ENCODE measurements at regions not wholly inside any gene's neighbourhood (a gene's known extent, or its start where the extent isn't known, plus 50 kb on each side); places are given as distances from the start of the nearest gene placed in this dataset.
"Not testable (repeated sequence)": the region's sequence is repeated elsewhere in the genome, so short reads cannot be mapped to it uniquely, and the experiment has no call there.

DNA sequence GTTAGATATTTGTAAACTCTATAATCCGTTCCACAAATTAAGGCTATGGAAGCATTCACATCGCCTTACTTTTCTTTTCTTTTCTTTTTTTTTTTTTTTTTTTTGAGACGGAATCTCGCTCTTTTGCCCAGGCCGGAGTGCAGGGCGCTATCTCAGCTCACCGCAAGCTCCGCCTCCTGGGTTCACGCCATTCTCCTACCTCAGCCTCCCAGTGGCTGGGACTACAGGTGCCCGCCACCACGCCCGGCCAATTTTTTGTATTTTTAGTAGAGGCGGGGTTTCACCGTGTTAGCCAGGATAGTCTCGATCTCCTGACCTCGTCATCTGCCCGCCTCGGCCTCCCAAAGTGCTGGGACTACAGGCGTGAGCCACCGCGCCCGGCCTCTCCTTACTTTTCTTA, 104.1 kb upstream of the SLC27A6 start:
- not testable (repeated sequence) for H3K4me3 ChIP-seq (ENCODE audit: low read length); H3K27me3 ChIP-seq (ENCODE audit: control insufficient read depth, insufficient read depth, low read length); H3K27ac ChIP-seq (ENCODE audit: low read length); DNase-seq; H3K36me3 ChIP-seq (ENCODE audit: control insufficient read depth, insufficient read depth, low read length); H3K4me1 ChIP-seq (ENCODE audit: control insufficient read depth, insufficient read depth, low read length); H3K9me3 ChIP-seq (replicated peaks; ENCODE audit: control insufficient read depth, low read depth, low read length)
- WGBS (ENCODE audit: insufficient coverage): 100% methylated on average over 15 of the region's 22 CpGs

GRCh38 chr5:128869970-128870369, 95.3 kb upstream of the SLC27A6 start:
- H3K27me3 ChIP-seq (ENCODE audit: control insufficient read depth, insufficient read depth, low read length): no peaks in the 10 kb centered on the region

GRCh38 chr5:128870373-128870772, 94.9 kb upstream of the SLC27A6 start:
- Histone ChIP-seq H3K36me3 (ENCODE audit: control insufficient read depth, insufficient read depth, low read length) (no peaks in the 10 kb centered on the region), H3K9me3 (replicated peaks; ENCODE audit: control insufficient read depth, low read depth, low read length) (no peaks in the 10 kb centered on the region), H3K4me1 (ENCODE audit: control insufficient read depth, insufficient read depth, low read length) (no peaks in the 10 kb centered on the region), H3K27me3 (ENCODE audit: control insufficient read depth, insufficient read depth, low read length) (no peaks in the 10 kb centered on the region), H3K4me3 (ENCODE audit: low read length) (no peak overlapping the region), H3K27ac (ENCODE audit: low read length) (no peak overlapping the region)
- DNase-seq: peak; percentile 56
- WGBS (ENCODE audit: insufficient coverage): no CpG with 5 or more reads among the region's 5 CpGs

More at GRCh38 chr5:128869970-128870369, 95.3 kb upstream of the SLC27A6 start:
- DNase-seq: no peak
- no peak overlapping the region for H3K27ac ChIP-seq (ENCODE audit: low read length)
- no peak overlapping the region for H3K4me3 ChIP-seq (ENCODE audit: low read length)
- no CpG with 5 or more reads among the region's 1 CpG for WGBS (ENCODE audit: insufficient coverage)
- H3K36me3 ChIP-seq (ENCODE audit: control insufficient read depth, insufficient read depth, low read length): no peaks in the 10 kb centered on the region
- H3K9me3 ChIP-seq (replicated peaks; ENCODE audit: control insufficient read depth, low read depth, low read length): no peaks in the 10 kb centered on the region
- H3K4me1 ChIP-seq (ENCODE audit: control insufficient read depth, insufficient read depth, low read length): no peaks in the 10 kb centered on the region

DNA sequence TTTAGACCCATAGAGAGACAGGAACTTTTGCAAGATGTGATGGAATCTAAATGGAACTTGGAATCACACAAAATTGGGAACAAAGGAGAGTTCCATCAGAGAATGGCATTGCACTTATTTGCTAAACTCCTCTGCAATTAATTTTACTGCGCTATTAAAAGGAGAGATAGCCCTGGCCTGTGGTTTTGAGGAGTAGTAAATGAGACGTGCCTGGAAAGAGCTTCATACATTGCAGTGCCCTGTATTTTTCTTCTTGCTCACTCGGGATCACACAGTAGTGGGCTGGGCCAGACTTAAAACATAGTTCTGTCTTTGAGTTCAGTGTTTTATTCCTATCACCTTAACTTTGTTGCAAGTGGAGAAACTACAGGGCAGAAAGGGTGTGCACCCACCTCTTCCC, 94.4 kb upstream of the SLC27A6 start:
- no peak for DNase-seq
- no CpG with 5 or more reads among the region's 3 CpGs for WGBS (ENCODE audit: insufficient coverage)
- no peaks in the 10 kb centered on the region for H3K9me3 ChIP-seq (replicated peaks; ENCODE audit: control insufficient read depth, low read depth, low read length)
- H3K27me3 ChIP-seq (ENCODE audit: control insufficient read depth, insufficient read depth, low read length): no peaks in the 10 kb centered on the region
- H3K27ac ChIP-seq (ENCODE audit: low read length): no peak overlapping the region
- no peak overlapping the region for H3K4me3 ChIP-seq (ENCODE audit: low read length)
- no peaks in the 10 kb centered on the region for H3K4me1 ChIP-seq (ENCODE audit: control insufficient read depth, insufficient read depth, low read length)
- H3K36me3 ChIP-seq (ENCODE audit: control insufficient read depth, insufficient read depth, low read length): no peaks in the 10 kb centered on the region

GRCh38 chr5:128876569-128877382, 88.5 kb upstream of the SLC27A6 start:
- no peak overlapping the region for H3K4me3 ChIP-seq (ENCODE audit: low read length)
- no CpG with 5 or more reads among the region's 3 CpGs for WGBS (ENCODE audit: insufficient coverage)
- no peaks in the 10 kb centered on the region for H3K36me3 ChIP-seq (ENCODE audit: control insufficient read depth, insufficient read depth, low read length)
- no peaks in the 10 kb centered on the region for H3K9me3 ChIP-seq (replicated peaks; ENCODE audit: control insufficient read depth, low read depth, low read length)
- H3K27ac ChIP-seq (ENCODE audit: low read length): no peak overlapping the region
- H3K4me1 ChIP-seq (ENCODE audit: control insufficient read depth, insufficient read depth, low read length): no peaks in the 10 kb centered on the region
- no peak for DNase-seq
- no peaks in the 10 kb centered on the region for H3K27me3 ChIP-seq (ENCODE audit: control insufficient read depth, insufficient read depth, low read length)

GRCh38 chr5:128877476-128877875, 87.8 kb upstream of the SLC27A6 start:
- Histone ChIP-seq H3K27ac (ENCODE audit: low read length) (no peak overlapping the region), H3K36me3 (ENCODE audit: control insufficient read depth, insufficient read depth, low read length) (no peaks in the 10 kb centered on the region)

DNA sequence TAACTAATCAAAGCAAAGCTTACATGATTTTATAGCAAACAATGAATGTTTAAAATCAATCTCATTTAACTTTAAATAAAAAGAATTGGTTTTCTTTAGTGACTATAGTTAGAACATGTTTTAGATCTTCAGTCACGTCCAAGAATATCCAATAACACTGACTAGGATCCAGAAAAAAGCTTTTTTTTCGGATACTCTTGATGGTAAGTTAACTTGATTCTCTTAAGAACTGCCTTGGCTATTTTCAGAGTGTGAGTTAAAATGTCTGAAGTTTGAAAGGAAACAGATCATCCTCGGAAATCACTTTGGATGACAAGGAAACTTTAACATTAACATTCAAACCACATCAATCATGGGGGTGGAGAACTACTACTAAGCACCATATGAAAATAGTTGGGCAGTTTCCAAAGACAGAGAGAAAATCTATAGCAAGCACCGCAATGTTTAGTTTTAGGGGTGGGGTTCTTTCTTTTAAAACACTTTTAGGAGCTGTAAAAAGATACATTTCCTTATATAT, 83.7 kb upstream of the SLC27A6 start:
- H3K9me3 ChIP-seq (replicated peaks; ENCODE audit: control insufficient read depth, low read depth, low read length): peaks cover 3% of the 10 kb centered on the region
- WGBS (ENCODE audit: insufficient coverage): no CpG with 5 or more reads among the region's 4 CpGs
- DNase-seq: peak; percentile 28
- H3K4me3 ChIP-seq (ENCODE audit: low read length): no peak overlapping the region
- no peaks in the 10 kb centered on the region for H3K4me1 ChIP-seq (ENCODE audit: control insufficient read depth, insufficient read depth, low read length)
- H3K27ac ChIP-seq (ENCODE audit: low read length): no peak overlapping the region
- H3K36me3 ChIP-seq (ENCODE audit: control insufficient read depth, insufficient read depth, low read length): no peaks in the 10 kb centered on the region
- no peaks in the 10 kb centered on the region for H3K27me3 ChIP-seq (ENCODE audit: control insufficient read depth, insufficient read depth, low read length)

More at GRCh38 chr5:128877476-128877875, 87.8 kb upstream of the SLC27A6 start:
- no CpG with 5 or more reads among the region's 4 CpGs for WGBS (ENCODE audit: insufficient coverage)
- DNase-seq: no peak
- H3K4me1 ChIP-seq (ENCODE audit: control insufficient read depth, insufficient read depth, low read length): no peaks in the 10 kb centered on the region
- no peaks in the 10 kb centered on the region for H3K27me3 ChIP-seq (ENCODE audit: control insufficient read depth, insufficient read depth, low read length)
- H3K9me3 ChIP-seq (replicated peaks; ENCODE audit: control insufficient read depth, low read depth, low read length): no peaks in the 10 kb centered on the region
- no peak overlapping the region for H3K4me3 ChIP-seq (ENCODE audit: low read length)

- Histone ChIP-seq H3K36me3 (ENCODE audit: control insufficient read depth, insufficient read depth, low read length) (no peaks in the 10 kb centered on the region), H3K27me3 (ENCODE audit: control insufficient read depth, insufficient read depth, low read length) (no peaks in the 10 kb centered on the region), H3K27ac (ENCODE audit: low read length) (no peak overlapping the region), H3K4me1 (ENCODE audit: control insufficient read depth, insufficient read depth, low read length) (no peaks in the 10 kb centered on the region), H3K4me3 (ENCODE audit: low read length) (no peak overlapping the region), H3K9me3 (replicated peaks; ENCODE audit: control insufficient read depth, low read depth, low read length) (peaks cover 3% of the 10 kb centered on the region)
- no peak for DNase-seq
These were observed 79.5 kb upstream of the SLC27A6 start for GRCh38 chr5:128885649-128886255.

DNA sequence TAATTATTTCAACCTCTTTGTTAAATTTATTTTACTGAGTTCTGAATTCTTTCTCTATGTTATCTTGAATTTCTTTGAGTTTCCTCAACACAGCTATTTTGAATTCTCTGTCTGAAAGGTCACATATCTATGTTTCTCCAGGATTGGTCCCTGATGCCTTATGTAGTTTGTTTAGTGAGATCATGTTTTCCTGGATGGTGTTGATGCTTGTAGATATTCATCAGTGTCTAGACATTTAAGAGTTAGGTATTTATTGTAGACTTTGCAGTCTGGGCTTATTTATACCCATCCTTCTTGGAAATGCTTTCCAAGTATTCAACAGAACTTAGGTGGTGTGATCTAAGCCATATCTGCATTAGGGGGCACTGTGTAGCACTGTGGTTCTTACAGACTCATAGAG, 70.2 kb upstream of the SLC27A6 start:
- Histone ChIP-seq H3K36me3 (ENCODE audit: control insufficient read depth, insufficient read depth, low read length) (no peaks in the 10 kb centered on the region), H3K4me1 (ENCODE audit: control insufficient read depth, insufficient read depth, low read length) (no peaks in the 10 kb centered on the region), H3K9me3 (replicated peaks; ENCODE audit: control insufficient read depth, low read depth, low read length) (no peaks in the 10 kb centered on the region), H3K27ac (ENCODE audit: low read length) (no peak overlapping the region), H3K4me3 (ENCODE audit: low read length) (no peak overlapping the region), H3K27me3 (ENCODE audit: control insufficient read depth, insufficient read depth, low read length) (no peaks in the 10 kb centered on the region)
- no peak for DNase-seq

- Histone ChIP-seq H3K4me3 (ENCODE audit: low read length) (no peak overlapping the region), H3K4me1 (ENCODE audit: control insufficient read depth, insufficient read depth, low read length) (no peaks in the 10 kb centered on the region), H3K27ac (ENCODE audit: low read length) (no peak overlapping the region), H3K9me3 (replicated peaks; ENCODE audit: control insufficient read depth, low read depth, low read length) (no peaks in the 10 kb centered on the region), H3K27me3 (ENCODE audit: control insufficient read depth, insufficient read depth, low read length) (no peaks in the 10 kb centered on the region), H3K36me3 (ENCODE audit: control insufficient read depth, insufficient read depth, low read length) (no peaks in the 10 kb centered on the region)
- no peak for DNase-seq
- 60% methylated on average over 1 of the region's 2 CpGs for WGBS (ENCODE audit: insufficient coverage)
These were observed 68.6 kb upstream of the SLC27A6 start for GRCh38 chr5:128896675-128897074.

All from muscle of leg (tissue), 3 donors.